GM19099 (cell line): ENCODE measurements at regions not wholly inside any gene's neighbourhood (a gene's known extent, or its start where the extent isn't known, plus 50 kb on each side); places are given as distances from the start of the nearest gene placed in this dataset.

Experiments used
- POLR2A ChIP-seq: IDR thresholded peaks from 3 replicates; pipeline ENCODE4 v1.6.1; 2011; ENCODE audit warnings: low read depth; ENCODE audit not compliant: insufficient read length; ENCODE audit errors: extremely low read depth

- TF ChIP-seq POLR2A = no peak
These were observed 241.4 kb upstream of the CXCR4 start for GRCh38 chr2:136359121-136359965.

GRCh38 chr2:136358576-136358975 is 240.6 kb upstream of the CXCR4 start:
- no peak for TF ChIP-seq POLR2A

- no peak for TF ChIP-seq POLR2A
These were observed 239.0 kb upstream of the CXCR4 start for GRCh38 chr2:136357007-136357380.

- no peak for TF ChIP-seq POLR2A
These were observed 238.4 kb upstream of the CXCR4 start for GRCh38 chr2:136356125-136357006.

- no peak for TF ChIP-seq POLR2A
These were observed 233.7 kb upstream of the CXCR4 start for GRCh38 chr2:136351684-136352083.

- no peak for TF ChIP-seq POLR2A
These were observed 230.0 kb upstream of the CXCR4 start for GRCh38 chr2:136347981-136348380.

- no peak for TF ChIP-seq POLR2A
These were observed 226.4 kb upstream of the CXCR4 start for GRCh38 chr2:136344339-136344738.

GRCh38 chr2:136342138-136342537 is 224.2 kb upstream of the CXCR4 start:
- TF ChIP-seq POLR2A = no peak

- TF ChIP-seq POLR2A = no peak
These were observed 217.0 kb upstream of the CXCR4 start for GRCh38 chr2:136334967-136335366.

- no peak for TF ChIP-seq POLR2A
These were observed 214.6 kb upstream of the CXCR4 start for GRCh38 chr2:136332436-136333095.

- TF ChIP-seq POLR2A = no peak
These were observed 213.3 kb upstream of the CXCR4 start for GRCh38 chr2:136331226-136331625.

- TF ChIP-seq POLR2A = no peak
These were observed 210.4 kb upstream of the CXCR4 start for GRCh38 chr2:136328207-136328795.

GRCh38 chr2:136327162-136327852 is 209.4 kb upstream of the CXCR4 start:
- no peak for TF ChIP-seq POLR2A

- no peak for TF ChIP-seq POLR2A
These were observed 207.9 kb upstream of the CXCR4 start for GRCh38 chr2:136325844-136326331.
